Bronchial epithelial cell (primary cell): ENCODE measurements at regions not wholly inside any gene's neighbourhood (a gene's known extent, or its start where the extent isn't known, plus 50 kb on each side); places are given as distances from the start of the nearest gene placed in this dataset.
A peak's percentile ranks its signal among the peaks of the same experiment; 100 is the strongest.

Experiments used
- DNase-seq: peaks from one replicate; pipeline ENCODE4 v3.0.0-alpha.2; 2010; ENCODE audit warnings: low read depth
- FAIRE-seq: peaks from 2 replicates; lab custom pipeline; 2011; peaks lifted over from hg19 to GRCh38; lab: Jason Lieb, UNC
- H3K27me3 ChIP-seq: 2 replicates; pipeline ENCODE4 v1.5.1; 2011; ENCODE audit warnings: low read length; ENCODE audit not compliant: control insufficient read depth, insufficient read depth
- H3K36me3 ChIP-seq: 2 replicates; pipeline ENCODE4 v1.5.1; 2011; ENCODE audit warnings: low read length; ENCODE audit not compliant: control insufficient read depth, insufficient read depth
- H3K4me3 ChIP-seq: 2 replicates; pipeline ENCODE4 v1.5.1; 2011; ENCODE audit warnings: mild to moderate bottlenecking, low read depth, low read length, control low read depth
- TF ChIP-seq, protein P1 (sequence below): IDR thresholded peaks from 2 replicates; pipeline ENCODE4 v1.5.1; 2011; ENCODE audit warnings: mild to moderate bottlenecking, moderate library complexity, low read length, control low read depth, inconsistent platforms; ENCODE audit not compliant: insufficient read depth, severe bottlenecking

DNA sequence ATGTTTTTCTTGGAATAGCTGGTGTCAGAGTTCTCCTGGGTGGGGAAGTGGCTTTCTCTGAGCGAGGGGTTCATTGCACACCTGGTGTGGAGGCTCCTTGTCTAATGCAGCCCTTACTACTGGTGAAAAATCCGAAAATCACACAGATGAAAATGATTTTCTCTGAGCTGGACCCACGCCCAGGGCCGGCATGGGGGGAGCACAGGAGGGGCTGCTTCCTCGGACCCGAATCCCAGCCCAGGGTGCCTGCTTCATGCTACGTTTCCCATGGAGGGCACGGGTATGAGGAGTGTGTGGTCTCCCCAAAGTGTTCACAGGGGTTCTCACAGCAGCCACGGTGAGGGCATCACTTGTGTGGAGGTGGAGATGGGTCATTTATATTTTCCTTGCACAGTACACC lies 288.0 kb upstream of the HDAC4 start:
- no peak overlapping the region for H3K4me3 ChIP-seq
- no peaks in the 10 kb centered on the region for H3K27me3 ChIP-seq
- FAIRE-seq (no peak), DNase-seq (no peak)
- no peaks in the 10 kb centered on the region for H3K36me3 ChIP-seq
- TF ChIP-seq, protein P1, sequence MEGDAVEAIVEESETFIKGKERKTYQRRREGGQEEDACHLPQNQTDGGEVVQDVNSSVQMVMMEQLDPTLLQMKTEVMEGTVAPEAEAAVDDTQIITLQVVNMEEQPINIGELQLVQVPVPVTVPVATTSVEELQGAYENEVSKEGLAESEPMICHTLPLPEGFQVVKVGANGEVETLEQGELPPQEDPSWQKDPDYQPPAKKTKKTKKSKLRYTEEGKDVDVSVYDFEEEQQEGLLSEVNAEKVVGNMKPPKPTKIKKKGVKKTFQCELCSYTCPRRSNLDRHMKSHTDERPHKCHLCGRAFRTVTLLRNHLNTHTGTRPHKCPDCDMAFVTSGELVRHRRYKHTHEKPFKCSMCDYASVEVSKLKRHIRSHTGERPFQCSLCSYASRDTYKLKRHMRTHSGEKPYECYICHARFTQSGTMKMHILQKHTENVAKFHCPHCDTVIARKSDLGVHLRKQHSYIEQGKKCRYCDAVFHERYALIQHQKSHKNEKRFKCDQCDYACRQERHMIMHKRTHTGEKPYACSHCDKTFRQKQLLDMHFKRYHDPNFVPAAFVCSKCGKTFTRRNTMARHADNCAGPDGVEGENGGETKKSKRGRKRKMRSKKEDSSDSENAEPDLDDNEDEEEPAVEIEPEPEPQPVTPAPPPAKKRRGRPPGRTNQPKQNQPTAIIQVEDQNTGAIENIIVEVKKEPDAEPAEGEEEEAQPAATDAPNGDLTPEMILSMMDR = no peak

DNA sequence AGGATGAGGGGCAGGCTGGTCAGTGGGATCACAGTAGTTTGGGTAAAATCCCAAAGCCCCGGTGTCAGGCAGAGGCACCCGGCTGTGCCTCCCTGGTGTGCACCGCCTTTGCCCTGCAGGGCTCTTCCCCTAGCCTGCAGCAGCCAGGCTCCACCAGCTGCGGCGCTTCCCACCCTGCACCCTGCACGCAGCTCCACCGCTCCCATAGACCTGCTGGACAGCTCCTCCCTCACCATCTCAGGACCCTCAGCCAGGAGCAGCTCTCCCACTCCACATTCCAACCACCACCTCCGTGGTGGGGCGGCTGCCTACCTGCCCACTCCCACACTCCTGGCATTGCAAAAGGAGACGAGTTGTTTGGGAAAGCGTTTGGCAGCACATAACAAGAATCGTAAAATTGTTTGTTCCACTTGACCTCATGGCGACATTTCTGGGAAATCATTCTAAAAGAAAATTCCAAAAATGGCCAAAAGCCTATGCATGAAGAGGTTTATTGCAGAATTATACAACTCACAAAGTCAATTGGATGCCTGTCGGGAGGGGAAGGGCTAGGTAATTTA lies 287.4 kb upstream of the HDAC4 start:
- Histone ChIP-seq H3K4me3 (no peak overlapping the region), H3K27me3 (no peaks in the 10 kb centered on the region), H3K36me3 (no peaks in the 10 kb centered on the region)
- TF ChIP-seq, protein P1 = no peak
- FAIRE-seq = no peak
- no peak for DNase-seq

DNA sequence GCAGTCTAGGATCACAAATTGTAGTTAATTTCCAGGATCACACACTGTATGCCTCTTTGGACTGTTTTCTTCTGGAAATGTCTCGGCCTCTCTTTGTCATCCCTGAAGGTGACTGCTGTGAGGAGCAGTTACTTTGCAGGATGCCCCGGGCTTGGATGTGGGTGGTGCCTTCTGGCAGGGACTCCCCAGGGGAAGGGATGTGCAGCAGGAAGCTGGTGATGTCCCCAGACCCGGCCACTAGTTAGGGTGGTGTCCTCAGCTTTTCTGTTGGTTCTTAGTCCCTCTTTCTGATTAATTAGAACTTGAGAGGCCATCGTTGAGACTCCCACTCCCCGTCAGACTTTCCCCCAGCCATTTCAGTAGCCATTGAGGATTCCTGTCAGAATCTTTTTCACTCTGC lies 286.6 kb upstream of the HDAC4 start:
- Histone ChIP-seq H3K27me3 (no peaks in the 10 kb centered on the region), H3K4me3 (no peak overlapping the region), H3K36me3 (no peaks in the 10 kb centered on the region)
- TF ChIP-seq, protein P1 = no peak
- peak; percentile 28 for FAIRE-seq
- DNase-seq = no peak

DNA sequence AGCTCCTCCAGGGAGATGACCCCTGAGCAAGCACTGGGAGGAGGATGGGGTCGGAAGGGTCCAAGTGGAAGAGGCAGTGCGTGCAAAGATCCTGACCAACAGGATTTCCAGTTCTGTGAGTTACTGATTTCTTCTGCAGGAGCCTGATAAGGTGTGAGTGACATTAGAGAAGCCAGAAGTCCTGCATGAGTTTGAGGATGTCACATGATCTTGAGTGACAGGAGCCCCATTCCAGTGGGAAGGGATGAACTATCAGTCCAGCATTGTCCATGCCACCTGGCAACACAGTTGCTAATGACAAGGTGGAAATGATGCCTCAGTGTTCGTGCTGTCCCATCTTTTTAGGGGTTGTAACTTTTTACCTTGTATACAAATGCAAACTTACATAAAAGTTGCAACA lies 285.1 kb upstream of the HDAC4 start:
- TF ChIP-seq, protein P1 = no peak
- no peaks in the 10 kb centered on the region for H3K27me3 ChIP-seq
- H3K36me3 ChIP-seq = no peaks in the 10 kb centered on the region
- FAIRE-seq = peak; percentile 47
- DNase-seq = no peak
- no peak overlapping the region for H3K4me3 ChIP-seq

DNA sequence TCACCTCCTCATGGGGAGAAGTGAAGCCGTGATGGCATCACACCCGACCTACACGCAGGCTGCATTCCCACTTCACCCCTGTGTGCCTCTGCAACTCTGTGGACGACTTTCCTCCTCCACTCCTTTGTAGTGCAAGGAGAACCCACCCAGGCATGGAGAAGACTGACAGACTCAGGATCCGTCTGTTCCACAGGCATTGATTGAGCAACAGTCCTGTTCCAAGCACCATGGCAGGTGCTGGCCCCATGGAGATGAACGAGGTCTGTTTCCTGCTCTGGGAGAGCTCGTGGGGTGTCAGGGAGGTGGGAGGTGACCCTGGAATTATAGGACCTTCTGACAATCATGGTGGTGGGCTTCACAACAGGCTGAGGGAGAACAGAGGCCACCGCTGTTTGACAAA lies 284.7 kb upstream of the HDAC4 start:
- FAIRE-seq = no peak

More for the DNA sequence above, 284.7 kb upstream of the HDAC4 start:
- DNase-seq = no peak
- TF ChIP-seq, protein P1 = no peak
- no peaks in the 10 kb centered on the region for H3K36me3 ChIP-seq
- H3K27me3 ChIP-seq = no peaks in the 10 kb centered on the region
- H3K4me3 ChIP-seq = no peak overlapping the region
